ENCODE measurements at regions not wholly inside any gene's neighbourhood (a gene's known extent, or its start where the extent isn't known, plus 50 kb on each side); places are given as distances from the start of the nearest gene placed in this dataset.

- TF ChIP-seq, protein P1, sequence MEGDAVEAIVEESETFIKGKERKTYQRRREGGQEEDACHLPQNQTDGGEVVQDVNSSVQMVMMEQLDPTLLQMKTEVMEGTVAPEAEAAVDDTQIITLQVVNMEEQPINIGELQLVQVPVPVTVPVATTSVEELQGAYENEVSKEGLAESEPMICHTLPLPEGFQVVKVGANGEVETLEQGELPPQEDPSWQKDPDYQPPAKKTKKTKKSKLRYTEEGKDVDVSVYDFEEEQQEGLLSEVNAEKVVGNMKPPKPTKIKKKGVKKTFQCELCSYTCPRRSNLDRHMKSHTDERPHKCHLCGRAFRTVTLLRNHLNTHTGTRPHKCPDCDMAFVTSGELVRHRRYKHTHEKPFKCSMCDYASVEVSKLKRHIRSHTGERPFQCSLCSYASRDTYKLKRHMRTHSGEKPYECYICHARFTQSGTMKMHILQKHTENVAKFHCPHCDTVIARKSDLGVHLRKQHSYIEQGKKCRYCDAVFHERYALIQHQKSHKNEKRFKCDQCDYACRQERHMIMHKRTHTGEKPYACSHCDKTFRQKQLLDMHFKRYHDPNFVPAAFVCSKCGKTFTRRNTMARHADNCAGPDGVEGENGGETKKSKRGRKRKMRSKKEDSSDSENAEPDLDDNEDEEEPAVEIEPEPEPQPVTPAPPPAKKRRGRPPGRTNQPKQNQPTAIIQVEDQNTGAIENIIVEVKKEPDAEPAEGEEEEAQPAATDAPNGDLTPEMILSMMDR (IDR thresholded peaks at IDR 0.05): no peak
- no peak for TF ChIP-seq EP300 (IDR thresholded peaks at IDR 0.05)
Observed at GRCh38 chr6:147949981-147950622, 392.5 kb upstream of the SASH1 start.

Data from tibial nerve (tissue), 4 donors.